Left lobe of liver (tissue), 2 donors: ENCODE measurements at regions not wholly inside any gene's neighbourhood (a gene's known extent, or its start where the extent isn't known, plus 50 kb on each side); places are given as distances from the start of the nearest gene placed in this dataset.

Experiments
- ATAC-seq: fragments of 200-7000 bp; cut with Tn5 transposase; one replicate; pipeline ENCODE4 v1.9.1; 2020; ENCODE audit warnings: mild to moderate bottlenecking, moderate library complexity
- DNase-seq: peaks from one replicate; pipeline ENCODE4 v3.0.0-alpha.2; 2020; ENCODE audit warnings: low spot score
- donor health status: DM: no; HTN: no; CAD: no; lungs with moderate emphysema.
- donor health status: DM: no; HTN: yes; CAD: no.

- ATAC-seq (no peak), DNase-seq (no peak)
These were observed 124.0 kb upstream of the PJA2 start for GRCh38 chr5:109533751-109534272.

GRCh38 chr5:109532773-109533364 is 123.1 kb upstream of the PJA2 start:
- no peak for ATAC-seq
- DNase-seq = no peak

- DNase-seq = no peak
- ATAC-seq = peak; percentile 49
These were observed 121.5 kb upstream of the PJA2 start for GRCh38 chr5:109531262-109531661.

DNA sequence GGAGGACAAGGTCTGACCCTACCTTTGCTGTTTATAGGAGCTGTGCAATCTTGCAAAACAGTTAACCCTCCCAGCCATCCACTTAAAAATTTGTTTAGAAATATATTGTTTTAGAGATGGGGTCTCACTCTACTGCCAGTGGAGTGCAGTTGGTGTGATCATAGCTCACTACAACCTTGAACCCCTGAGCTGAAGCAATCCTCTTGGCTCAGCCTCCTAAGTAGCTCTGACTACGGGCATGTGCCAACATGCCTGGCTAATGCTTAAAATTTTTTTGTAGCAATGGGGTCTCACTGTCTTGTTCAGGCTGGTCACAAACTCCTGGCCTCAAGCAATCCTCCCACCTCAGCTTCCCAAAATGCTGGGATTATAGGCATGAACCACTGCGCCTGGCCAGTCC is 120.2 kb upstream of the PJA2 start:
- DNase-seq (no peak), ATAC-seq (peak; percentile 65)

- ATAC-seq (peak; percentile 58), DNase-seq (peak; percentile 48)
These were observed 119.7 kb upstream of the PJA2 start for GRCh38 chr5:109529520-109529919.

DNA sequence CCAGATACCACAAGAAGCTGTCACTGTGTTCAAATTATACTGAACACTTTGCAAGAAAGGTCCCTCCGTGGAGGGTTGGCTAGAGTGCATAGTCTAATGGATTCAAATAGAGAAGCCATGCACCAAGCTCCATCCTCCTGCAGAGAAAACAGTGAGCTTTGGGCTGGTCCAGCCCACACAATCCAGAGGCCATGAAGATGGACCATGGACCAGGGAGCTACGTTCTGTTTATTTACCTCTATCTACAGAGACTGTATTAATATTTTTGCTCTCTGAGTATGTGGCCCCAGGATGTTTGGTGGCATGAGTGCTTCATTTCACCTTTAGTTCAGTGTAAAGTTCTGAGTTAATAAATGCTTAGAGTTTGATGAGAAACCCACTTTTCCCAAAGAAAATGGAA is 114.8 kb upstream of the PJA2 start:
- DNase-seq = no peak
- ATAC-seq = no peak

DNA sequence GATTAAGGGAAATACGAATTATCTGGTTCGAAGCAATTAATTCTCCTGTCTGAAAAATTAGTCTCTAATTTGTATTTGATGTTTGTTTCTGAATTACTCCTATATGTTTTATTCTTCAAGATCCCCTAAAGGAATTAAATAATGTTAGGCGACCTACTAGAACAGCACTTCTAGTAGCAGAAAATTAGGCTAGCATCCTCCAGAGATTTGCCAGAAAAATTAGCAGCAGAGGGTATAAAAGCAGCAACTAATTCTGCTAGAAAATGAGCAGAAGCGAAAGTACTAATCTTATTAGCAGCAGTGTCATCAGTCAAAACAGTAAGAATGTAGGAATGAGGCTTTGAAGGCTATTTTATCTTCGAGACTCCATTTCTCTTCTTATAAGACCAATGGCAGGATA is 114.3 kb upstream of the PJA2 start:
- DNase-seq (no peak), ATAC-seq (no peak)

DNA sequence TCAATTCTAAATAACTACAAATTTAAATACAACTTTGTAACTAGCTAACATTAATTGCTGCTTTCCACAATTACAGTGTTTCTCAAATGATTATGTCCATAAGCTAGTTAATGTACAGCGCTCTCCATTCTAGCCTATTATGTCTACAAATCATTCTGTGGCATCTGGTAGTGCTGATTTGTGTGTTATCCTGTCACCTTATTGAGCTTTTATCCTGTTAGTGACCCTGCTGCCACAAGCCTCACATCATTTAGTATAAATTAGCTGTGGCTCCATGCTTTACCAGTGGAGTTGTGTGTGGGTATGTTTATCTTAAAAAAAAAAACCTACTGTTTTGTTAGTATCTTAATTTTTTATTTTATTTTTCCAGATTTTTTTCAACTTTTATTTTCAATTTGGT is 112.6 kb upstream of the PJA2 start:
- DNase-seq (no peak), ATAC-seq (no peak)

DNA sequence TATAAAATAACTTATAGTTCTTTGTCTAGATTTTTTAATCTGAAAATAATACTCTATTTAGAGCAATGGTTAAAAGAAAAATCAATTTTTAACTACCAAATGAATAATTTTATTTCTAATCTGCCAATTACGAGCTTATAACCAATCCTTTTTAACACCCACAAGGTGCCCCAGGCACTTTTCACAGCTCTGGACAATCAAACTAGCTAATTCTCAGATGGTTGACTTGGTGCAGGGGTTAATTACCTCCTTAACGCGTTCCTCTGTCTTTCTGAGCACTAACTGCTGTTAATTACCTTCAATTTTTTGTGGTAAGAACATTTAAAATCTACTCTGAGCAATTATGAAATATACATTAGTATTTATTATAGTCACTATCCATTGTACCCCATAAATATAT is 109.6 kb upstream of the PJA2 start:
- ATAC-seq (no peak), DNase-seq (no peak)

- ATAC-seq (no peak), DNase-seq (no peak)
These were observed 106.6 kb upstream of the PJA2 start for GRCh38 chr5:109516390-109516789.

GRCh38 chr5:109511980-109512734 is 102.4 kb upstream of the PJA2 start:
- DNase-seq = no peak
- no peak for ATAC-seq

DNA sequence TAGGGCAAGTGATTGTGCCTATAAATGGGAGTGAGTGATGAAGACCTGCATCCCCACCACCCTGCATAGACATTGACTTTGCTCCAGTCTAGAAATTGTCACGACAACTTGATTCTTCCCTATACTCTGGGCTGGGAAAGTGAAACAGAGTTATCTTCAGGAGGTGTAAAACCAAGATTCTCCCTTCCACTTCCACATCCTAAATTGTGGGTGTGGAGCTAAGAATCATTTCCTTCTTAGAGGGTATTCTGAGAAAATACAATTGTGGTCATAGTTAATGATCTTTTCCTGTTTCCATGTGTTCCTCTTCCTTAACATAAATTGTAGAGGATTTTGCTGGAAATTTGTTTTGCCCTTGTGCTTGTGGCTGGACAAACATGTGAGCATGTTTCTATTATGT is 96.8 kb upstream of the PJA2 start:
- DNase-seq = no peak

DNA sequence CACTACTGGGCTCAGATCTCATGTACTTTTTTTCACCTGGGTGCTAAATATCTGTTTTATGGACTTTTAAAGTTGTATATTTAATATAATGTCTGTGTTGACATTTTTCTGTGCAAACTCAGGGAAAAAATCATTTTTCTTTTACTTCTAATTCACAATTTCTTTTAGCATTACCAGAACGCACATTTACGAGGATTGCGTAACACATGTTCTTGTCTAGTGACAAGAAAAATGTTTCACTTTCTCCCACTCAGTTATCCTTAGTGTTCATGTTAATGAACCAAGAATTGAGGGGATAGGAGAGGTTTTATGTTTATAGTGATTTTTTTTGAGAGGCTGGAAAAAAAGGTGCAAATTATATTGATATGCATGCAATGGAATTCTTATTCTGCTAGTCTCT is 86.3 kb upstream of the PJA2 start:
- DNase-seq (no peak), ATAC-seq (no peak)

More for the DNA sequence above, 96.8 kb upstream of the PJA2 start:
- peak; percentile 26 for ATAC-seq

DNA sequence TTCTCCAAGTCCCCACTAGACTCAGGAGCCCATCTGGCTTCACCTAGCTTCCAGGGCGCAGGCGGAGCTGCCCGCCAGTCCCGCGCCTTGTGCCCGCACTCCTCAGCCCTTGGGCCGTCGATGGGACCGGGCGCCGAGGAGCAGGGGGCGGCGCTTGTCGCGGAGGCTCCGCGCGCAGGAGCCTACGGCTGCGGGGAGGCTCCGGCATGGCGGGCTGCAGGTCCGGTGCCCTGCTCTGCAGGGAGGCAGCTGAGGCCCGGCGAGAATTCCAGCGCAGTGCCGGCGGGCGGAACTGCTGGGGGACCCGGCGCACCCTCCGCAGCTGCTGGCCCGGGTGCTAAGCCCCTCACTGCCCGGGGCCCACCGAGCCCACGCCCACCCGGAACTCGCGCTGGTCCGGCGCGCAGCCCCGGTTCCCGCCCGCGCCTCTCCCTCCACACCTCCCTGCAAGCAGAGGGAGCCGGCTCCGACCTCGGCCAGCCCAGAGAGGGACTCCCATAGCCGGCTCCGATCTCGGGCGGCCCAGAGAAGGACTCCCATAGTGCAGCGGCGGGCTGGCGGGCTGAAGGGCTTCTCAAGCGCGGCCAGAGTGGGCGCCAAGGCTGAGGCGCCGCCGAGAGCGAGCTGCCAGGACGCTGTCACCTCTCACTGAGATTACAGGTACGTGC is 78.1 kb upstream of the PJA2 start:
- DNase-seq (no peak), ATAC-seq (no peak)

DNA sequence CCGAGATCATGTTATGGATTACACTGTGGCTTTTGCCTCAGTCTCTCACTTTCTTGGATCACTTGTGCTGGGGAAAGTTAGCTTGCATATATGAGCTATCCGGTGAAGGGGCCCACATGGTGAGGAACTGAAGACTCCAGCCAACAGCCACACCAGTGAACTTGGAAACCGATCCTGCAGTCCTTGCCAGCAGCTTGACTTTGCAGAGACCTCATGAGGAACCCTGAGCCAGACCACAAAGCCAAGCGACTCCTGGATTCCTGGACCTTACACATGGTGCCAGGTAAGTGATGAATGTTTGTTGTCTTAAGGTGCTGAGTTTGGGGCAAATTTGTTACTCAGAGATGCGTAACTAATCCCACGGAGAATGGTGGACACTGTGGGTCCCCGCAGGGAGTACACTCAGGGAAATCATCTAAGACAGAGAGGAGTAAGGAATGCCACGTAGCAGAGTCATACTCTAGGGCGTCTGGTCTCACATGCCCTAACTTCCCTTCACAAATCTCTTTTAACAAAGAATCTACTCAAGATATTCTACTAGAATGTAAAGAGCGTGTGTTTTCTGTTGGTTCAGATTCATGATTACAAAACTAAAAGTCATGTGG is 76.5 kb upstream of the PJA2 start:
- DNase-seq = no peak
- no peak for ATAC-seq

DNA sequence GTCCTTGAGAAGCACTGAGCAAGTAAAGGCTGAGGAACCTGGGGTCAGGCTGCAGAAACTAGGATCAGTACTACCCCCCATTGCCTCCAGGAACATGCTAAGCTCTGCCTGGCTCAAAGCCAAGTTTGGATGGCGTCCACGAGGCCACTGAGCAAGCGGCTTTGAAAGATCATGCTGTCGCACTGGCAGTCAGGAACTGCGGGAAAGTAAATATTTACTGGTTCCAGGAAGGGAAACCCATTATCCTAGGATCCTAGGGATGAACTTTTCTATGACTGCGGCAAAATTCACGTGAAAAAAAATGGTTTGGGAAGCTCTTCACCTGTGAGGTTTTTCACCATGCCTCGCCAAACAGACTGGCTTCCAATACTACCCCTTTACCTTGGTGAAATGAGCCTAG is 75.3 kb upstream of the PJA2 start:
- ATAC-seq (peak; percentile 93), DNase-seq (peak; percentile 94)

GRCh38 chr5:109484597-109484996 is 74.8 kb upstream of the PJA2 start:
- DNase-seq (no peak), ATAC-seq (peak; percentile 62)

GRCh38 chr5:109483395-109483971 is 73.7 kb upstream of the PJA2 start:
- DNase-seq (no peak), ATAC-seq (no peak)

DNA sequence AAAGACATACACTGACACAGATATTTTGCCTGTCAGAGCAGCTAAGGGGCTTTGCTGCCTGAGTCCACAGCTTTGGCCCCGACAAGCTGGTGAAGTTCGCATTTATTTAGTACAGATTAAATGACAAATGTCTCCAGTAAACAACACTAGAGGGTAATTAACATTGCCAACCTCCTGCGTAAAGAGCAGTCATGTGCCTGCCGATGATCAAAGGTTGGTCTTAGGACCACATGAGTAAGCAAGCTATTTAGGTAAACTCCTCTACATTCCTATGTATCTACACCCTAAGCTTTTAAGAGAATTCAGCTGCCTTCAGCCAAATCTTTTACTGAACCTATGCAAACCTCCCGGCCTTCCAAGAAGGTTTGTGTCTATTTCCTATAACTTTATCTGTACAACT is 73.0 kb upstream of the PJA2 start:
- DNase-seq (no peak), ATAC-seq (no peak)

GRCh38 chr5:109479260-109479860 is 69.6 kb upstream of the PJA2 start:
- DNase-seq = no peak
- peak; percentile 29 for ATAC-seq

DNA sequence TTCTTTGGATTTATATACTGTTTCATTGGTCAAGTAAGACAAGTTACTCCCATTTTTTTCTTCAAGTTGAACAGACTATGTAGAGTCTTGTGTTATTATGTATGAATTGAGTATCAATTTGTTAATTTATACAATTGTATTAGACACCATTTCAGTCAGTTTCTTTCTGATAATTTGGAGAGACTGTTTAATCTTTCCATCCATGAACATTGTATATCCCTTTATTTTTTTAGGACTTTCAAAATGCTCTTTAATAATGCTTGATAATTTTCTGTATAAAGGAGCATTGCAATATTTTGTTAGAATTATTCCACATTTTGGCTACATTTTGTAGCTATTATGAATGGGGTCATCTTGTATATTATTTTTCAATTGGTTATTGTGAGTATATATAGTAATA is 69.1 kb upstream of the PJA2 start:
- DNase-seq (no peak), ATAC-seq (no peak)
